Calu3 (cell line): ENCODE measurements at regions not wholly inside any gene's neighbourhood (a gene's known extent, or its start where the extent isn't known, plus 50 kb on each side); places are given as distances from the start of the nearest gene placed in this dataset.

Experiments used
- BruUV-seq: library from RNA; stranded (reverse); fragments of 400-500 nt; replicated peaks from 2 replicates; lab custom pipeline; 2021; lab: Mats Ljungman, UMichigan
- CTCF ChIA-PET: fragments of 300-600 bp; sonication (Branson Sonifier 250); formaldehyde crosslinking; loops from one replicate; lab custom pipeline; 2022; ENCODE audit warnings: antibody characterized with exemption; lab: Charles Lee
- DNase-seq: peaks from one replicate; pipeline ENCODE4 v3.0.0; 2022
- H3K27ac Mint-ChIP-seq: one replicate; pipeline ENCODE4 v1.8.0; 2022; ENCODE audit warnings: mixed read lengths; ENCODE audit not compliant: unreplicated experiment
- H3K27me3 Mint-ChIP-seq: one replicate; pipeline ENCODE4 v1.8.0; 2022; ENCODE audit warnings: mixed read lengths; ENCODE audit not compliant: unreplicated experiment
- H3K36me3 Mint-ChIP-seq: one replicate; pipeline ENCODE4 v1.8.0; 2022; ENCODE audit warnings: mild to moderate bottlenecking, moderate library complexity, mixed read lengths; ENCODE audit not compliant: insufficient read depth, unreplicated experiment
- H3K4me1 Mint-ChIP-seq: one replicate; pipeline ENCODE4 v1.8.0; 2022; ENCODE audit warnings: mild to moderate bottlenecking, low read depth, mixed read lengths; ENCODE audit not compliant: unreplicated experiment
- H3K4me3 Mint-ChIP-seq: one replicate; pipeline ENCODE4 v1.8.0; 2022; ENCODE audit warnings: mild to moderate bottlenecking, low read depth, moderate library complexity, mixed read lengths; ENCODE audit not compliant: unreplicated experiment
- H3K9me3 Mint-ChIP-seq: one replicate; pipeline ENCODE4 v1.8.0; 2022; ENCODE audit warnings: low read depth, mixed read lengths; ENCODE audit not compliant: unreplicated experiment
- CTCF ChIP-seq: fragments of 200-600 bp; IDR thresholded peaks from one replicate; pipeline ENCODE4 v1.8.0; 2022; ENCODE audit warnings: antibody characterized with exemption; ENCODE audit not compliant: unreplicated experiment
- intact Hi-C: fragments of 100-400 bp; cut with micrococcal nuclease; formaldehyde crosslinking; loops from one replicate; pipeline ENCODE4 v1.10.0; 2022; ENCODE audit not compliant: unreplicated experiment

DNA sequence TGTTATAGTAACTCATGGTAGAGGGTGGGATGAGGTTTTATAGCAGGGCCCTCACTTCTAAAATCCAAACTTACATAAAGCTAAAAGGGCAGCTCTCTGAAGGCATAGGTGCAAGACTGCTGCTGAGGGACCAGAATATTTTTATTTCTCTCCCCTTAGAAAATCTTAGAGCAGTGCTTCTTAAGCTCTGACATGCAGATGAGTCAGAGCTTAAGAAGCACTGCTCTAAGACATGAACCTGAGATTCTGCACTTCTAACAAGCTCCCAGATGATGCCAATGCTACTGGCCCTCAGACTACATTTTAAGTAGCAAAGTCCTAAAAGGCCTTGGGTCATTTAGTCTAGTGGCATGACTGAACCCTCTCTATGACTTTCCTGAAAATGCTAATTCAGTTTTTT lies 97.6 kb upstream of the SPRY4 start:
- Mint-ChIP-seq H3K4me1 (peaks cover 18% of the 10 kb centered on the region), H3K4me3 (no peak overlapping the region), H3K9me3 (no peaks in the 10 kb centered on the region), H3K27ac (no peak overlapping the region), H3K36me3 (no peaks in the 10 kb centered on the region), H3K27me3 (no peaks in the 10 kb centered on the region)
- CTCF ChIA-PET = interaction anchor here (0.7 to 1.1 kb wide), 9 partner anchors 11 to 255 kb away, joined by 3 to 5 read pairs (median 3); partner anchors contain the start of gene SPRY4
- TF ChIP-seq CTCF = no peak
- no TSS peak for BruUV-seq
- no peak for DNase-seq
- intact Hi-C loops = no loop called here

- no peaks in the 10 kb centered on the region for H3K9me3 Mint-ChIP-seq
- H3K4me3 Mint-ChIP-seq = no peak overlapping the region
- no peaks in the 10 kb centered on the region for H3K36me3 Mint-ChIP-seq
- no peak for TF ChIP-seq CTCF
- DNase-seq = no peak
- intact Hi-C loops = no loop called here
- CTCF ChIA-PET = interaction anchor here (0.7 to 1.3 kb wide), 10 partner anchors 11 to 255 kb away, joined by 3 to 5 read pairs (median 3); partner anchors contain the start of gene SPRY4
- H3K27me3 Mint-ChIP-seq = no peaks in the 10 kb centered on the region
- peaks cover 18% of the 10 kb centered on the region for H3K4me1 Mint-ChIP-seq
- H3K27ac Mint-ChIP-seq = no peak overlapping the region
- no TSS peak for BruUV-seq
Observed at GRCh38 chr5:142421621-142422397, 97.0 kb upstream of the SPRY4 start.

DNA sequence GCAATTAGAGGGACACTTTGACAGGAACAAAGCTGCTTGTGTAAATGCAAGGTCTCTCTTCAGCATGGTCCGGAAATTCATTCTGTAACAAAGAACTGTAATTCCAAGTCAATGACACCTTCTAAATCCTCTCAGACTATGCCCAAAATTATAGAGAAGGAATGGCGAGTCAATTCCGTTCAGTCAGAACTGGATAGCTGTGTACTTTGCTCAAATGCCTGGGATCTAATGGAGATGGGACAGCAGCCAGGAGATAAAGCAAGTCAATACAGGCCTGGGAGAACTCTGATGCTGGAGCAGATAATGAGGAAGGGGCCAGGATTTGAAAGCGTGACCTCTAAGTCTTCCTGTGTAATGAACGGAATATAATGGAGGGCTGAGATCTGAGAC lies 96.4 kb upstream of the SPRY4 start:
- BruUV-seq = no TSS peak
- CTCF ChIA-PET = interaction anchor here (0.7 to 1.3 kb wide), 4 partner anchors 13 to 283 kb away, joined by 3 to 5 read pairs (median 3); partner anchors contain the start of gene SPRY4
- Mint-ChIP-seq H3K36me3 (no peaks in the 10 kb centered on the region), H3K27ac (no peak overlapping the region), H3K9me3 (no peaks in the 10 kb centered on the region), H3K4me1 (peaks cover 18% of the 10 kb centered on the region), H3K27me3 (no peaks in the 10 kb centered on the region), H3K4me3 (no peak overlapping the region)
- DNase-seq = no peak
- intact Hi-C loops = no loop called here
- TF ChIP-seq CTCF = no peak

DNA sequence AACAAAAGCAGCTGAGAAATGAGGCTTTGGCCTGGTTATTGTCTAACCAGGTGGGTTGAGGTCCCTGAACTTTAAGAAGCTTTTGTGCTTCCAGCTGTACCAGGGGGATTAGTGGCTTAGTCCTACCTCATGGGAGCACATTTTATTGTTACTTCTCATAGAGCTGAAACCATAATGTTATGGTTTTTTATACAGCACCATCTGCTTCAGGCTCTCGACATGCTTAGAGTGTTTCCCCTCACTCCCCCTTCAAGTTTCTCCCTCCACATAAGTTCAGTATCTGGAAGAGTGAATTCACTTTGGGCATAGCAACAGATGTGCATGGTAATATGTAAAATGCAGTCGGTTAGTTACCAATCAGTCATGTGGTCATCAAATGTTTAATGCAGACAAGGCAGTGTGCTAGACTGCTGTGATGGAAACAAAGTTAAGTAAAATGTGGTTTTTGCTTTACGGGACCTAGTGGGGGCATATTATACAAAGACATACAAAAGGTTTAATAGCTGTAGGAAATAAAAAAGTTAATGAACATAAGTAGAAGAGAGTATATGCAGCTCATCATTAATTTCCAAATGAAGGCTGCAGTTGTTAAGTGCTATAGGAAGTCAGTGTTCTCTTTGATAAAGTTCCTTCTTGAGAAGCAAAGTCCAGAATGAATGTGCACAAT lies 95.9 kb upstream of the SPRY4 start:
- no peaks in the 10 kb centered on the region for H3K36me3 Mint-ChIP-seq
- no peak for TF ChIP-seq CTCF
- intact Hi-C loops = no loop called here
- H3K9me3 Mint-ChIP-seq = no peaks in the 10 kb centered on the region
- DNase-seq = no peak
- no peaks in the 10 kb centered on the region for H3K27me3 Mint-ChIP-seq
- no TSS peak for BruUV-seq
- H3K4me1 Mint-ChIP-seq = peaks cover 18% of the 10 kb centered on the region
- CTCF ChIA-PET = interaction anchor here (0.7 to 1.3 kb wide), 6 partner anchors 12 to 769 kb away, joined by 3 to 5 read pairs (median 4); partner anchors contain the start of gene SPRY4
- H3K4me3 Mint-ChIP-seq = no peak overlapping the region
- H3K27ac Mint-ChIP-seq = no peak overlapping the region
